ENCODE measurements at regions not wholly inside any gene's neighbourhood (a gene's known extent, or its start where the extent isn't known, plus 50 kb on each side); places are given as distances from the start of the nearest gene placed in this dataset.

DNA sequence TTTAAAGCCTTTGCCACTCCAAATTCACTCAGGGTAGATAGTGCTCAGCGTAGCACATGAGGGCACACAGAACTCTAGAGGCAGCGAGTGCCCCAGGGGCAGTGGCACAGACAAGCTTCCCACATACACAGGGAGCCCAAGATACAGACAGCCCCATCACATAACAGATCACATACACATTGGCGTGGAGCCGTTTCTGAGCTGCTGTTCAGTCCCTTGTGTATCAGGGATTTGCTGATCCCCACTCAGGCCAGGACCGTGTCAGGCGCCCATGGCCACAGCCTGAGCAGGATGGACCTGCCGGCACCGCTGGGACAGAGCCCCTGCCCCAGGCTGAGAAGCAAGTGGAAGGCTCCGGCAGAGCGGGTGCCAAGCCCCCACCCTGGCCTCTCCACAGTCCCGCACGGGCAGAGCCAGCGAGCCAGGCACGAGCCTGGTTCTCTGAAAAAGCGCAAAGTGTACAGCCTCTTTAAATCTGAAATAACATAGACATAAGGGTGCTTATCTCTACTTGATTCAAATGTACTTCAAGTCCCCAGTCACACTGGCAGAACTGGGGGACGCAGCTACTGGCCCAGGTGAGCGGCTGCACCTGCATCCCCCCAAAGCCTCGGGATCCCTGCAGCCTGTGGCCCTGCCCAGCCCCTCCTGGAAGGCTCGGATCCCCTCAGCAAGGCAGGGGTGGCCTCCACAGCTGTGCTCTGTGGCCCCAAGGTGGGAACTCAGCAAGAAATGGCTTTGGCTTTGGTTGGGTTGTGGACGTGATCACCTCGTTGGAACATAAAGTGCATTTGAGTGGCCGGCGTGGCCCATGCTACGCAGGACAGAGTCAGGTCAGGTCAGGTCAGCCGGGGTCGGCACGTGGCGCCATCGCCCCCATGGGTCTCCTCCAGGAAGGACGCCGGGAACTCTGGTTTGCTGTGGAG is 231.3 kb downstream of the ERMARD start:
- Histone ChIP-seq H3K27ac (no peak overlapping the region), H3K4me1 (no peaks in the 10 kb centered on the region), H3K36me3 (no peaks in the 10 kb centered on the region), H3K4me3 (no peak overlapping the region), H3K9me3 (no peaks in the 10 kb centered on the region), H3K27me3 (peaks cover 0 to 3% (median 0%) of the 10 kb centered on the region in 9 donors)
- 87 to 90% (median 88%) methylated on average over 22 to 31 of the region's 31 CpGs for WGBS, 4 donors
- intact Hi-C loops (cut with DNase I), result no loop called here
- ATAC-seq, result no peak
- TF ChIP-seq, protein P1, sequence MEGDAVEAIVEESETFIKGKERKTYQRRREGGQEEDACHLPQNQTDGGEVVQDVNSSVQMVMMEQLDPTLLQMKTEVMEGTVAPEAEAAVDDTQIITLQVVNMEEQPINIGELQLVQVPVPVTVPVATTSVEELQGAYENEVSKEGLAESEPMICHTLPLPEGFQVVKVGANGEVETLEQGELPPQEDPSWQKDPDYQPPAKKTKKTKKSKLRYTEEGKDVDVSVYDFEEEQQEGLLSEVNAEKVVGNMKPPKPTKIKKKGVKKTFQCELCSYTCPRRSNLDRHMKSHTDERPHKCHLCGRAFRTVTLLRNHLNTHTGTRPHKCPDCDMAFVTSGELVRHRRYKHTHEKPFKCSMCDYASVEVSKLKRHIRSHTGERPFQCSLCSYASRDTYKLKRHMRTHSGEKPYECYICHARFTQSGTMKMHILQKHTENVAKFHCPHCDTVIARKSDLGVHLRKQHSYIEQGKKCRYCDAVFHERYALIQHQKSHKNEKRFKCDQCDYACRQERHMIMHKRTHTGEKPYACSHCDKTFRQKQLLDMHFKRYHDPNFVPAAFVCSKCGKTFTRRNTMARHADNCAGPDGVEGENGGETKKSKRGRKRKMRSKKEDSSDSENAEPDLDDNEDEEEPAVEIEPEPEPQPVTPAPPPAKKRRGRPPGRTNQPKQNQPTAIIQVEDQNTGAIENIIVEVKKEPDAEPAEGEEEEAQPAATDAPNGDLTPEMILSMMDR (IDR thresholded peaks at IDR 0.05), result no peak
- TF ChIP-seq POLR2A (IDR thresholded peaks at IDR 0.05), result no peak
- peak in 2 of 5 donors; percentile 14 to 29 for DNase-seq

DNA sequence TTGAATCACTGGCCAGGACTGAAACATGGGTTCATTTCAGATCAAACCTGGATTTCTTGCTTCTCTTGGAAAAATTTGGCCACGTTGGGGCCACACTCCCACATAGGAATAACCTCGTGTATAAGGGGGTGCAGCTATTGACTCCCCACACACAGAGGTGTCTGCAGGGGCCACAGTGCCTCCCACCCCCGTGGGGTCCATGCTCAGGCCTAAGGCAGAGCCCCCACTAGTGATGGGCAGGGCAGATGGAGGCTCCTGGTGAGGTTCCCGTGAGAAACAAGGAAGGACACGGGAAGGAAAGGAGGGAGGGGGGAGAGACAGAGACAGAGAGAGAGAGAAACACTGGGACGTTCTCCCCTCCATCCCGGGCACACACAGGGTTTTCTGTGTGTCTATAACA is 230.5 kb downstream of the ERMARD start:
- DNase-seq (peak in 1 of 5 donors; percentile 9), ATAC-seq (no peak)
- Histone ChIP-seq H3K4me3 (no peak overlapping the region), H3K27me3 (peaks cover 0 to 3% (median 0%) of the 10 kb centered on the region in 9 donors), H3K36me3 (no peaks in the 10 kb centered on the region), H3K27ac (no peak overlapping the region), H3K9me3 (no peaks in the 10 kb centered on the region), H3K4me1 (no peaks in the 10 kb centered on the region)
- intact Hi-C loops (cut with DNase I), result no loop called here
- no peak for TF ChIP-seq POLR2A (IDR thresholded peaks at IDR 0.05)
- TF ChIP-seq, protein P1 (IDR thresholded peaks at IDR 0.05), result no peak
- 61 to 75% (median 66%) methylated on average over 7 of the region's 7 CpGs for WGBS, 4 donors

DNA sequence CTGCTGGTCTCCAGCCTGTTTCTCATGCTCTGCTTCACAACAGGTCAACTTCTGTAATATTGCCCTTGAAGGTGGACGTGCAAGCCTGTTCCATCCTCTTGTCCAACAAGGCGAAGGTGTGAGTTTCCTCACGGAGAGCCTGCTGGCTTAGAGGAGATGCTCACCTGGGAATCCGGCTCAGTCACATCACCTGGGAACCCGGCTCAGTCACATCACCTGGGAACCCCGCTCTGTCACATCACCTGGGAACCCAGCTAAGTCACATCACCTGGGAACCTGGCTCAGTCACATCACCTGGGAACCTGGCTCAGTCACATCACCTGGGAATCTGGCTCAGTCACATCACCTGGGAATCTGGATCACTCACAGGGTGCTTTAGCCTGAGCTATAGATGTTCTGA is 230.1 kb downstream of the ERMARD start:
- TF ChIP-seq, protein P1 (IDR thresholded peaks at IDR 0.05), result no peak
- TF ChIP-seq POLR2A (IDR thresholded peaks at IDR 0.05), result no peak
- H3K27me3 ChIP-seq, result peaks cover 0 to 3% (median 0%) of the 10 kb centered on the region in 9 donors
- H3K9me3 ChIP-seq, result no peaks in the 10 kb centered on the region
- no peak for ATAC-seq
- intact Hi-C loops (cut with DNase I), result no loop called here
- peaks cover 0 to under 1% (median 0%) of the 10 kb centered on the region in 12 donors for H3K4me1 ChIP-seq
- no peak overlapping the region for H3K4me3 ChIP-seq
- 89 to 96% (median 92%) methylated on average over 5 to 6 of the region's 6 CpGs for WGBS, 4 donors
- H3K36me3 ChIP-seq, result no peaks in the 10 kb centered on the region
- no peak overlapping the region for H3K27ac ChIP-seq
- peak in 1 of 5 donors; percentile 16 for DNase-seq

DNA sequence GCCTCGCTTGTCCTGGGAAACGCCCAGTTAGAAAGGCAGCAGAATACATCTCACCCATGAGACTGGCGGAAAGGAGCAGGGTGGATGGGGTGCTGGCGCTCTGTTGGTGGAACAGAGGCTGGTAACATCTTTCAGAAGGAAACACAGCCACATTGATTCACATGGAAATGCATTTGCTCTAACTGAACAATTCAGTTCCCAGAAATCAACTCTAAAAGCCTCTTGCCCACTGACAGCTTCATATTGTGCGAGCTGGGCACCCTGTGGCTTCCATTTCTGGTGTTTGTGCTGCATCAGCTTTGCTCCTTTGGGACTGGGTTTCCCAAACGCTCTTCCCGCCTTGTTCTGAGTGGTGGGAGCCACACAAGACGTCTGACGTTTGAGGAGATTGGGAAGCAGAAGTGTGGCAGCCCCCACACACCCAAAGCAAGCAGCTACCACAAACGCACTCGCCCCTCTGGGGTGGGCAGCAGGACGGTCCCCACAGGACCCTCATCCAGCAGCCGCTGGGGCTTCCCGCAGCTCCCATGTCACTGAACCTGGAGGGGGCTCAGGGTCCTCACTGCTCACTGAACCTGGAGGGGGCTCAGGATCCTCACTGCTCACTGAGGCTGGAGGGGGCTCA is 229.5 kb downstream of the ERMARD start:
- DNase-seq (peak in 1 of 5 donors; percentile 53), ATAC-seq (no peak)
- TF ChIP-seq, protein P1 (IDR thresholded peaks at IDR 0.05), result no peak
- no peak for TF ChIP-seq POLR2A (IDR thresholded peaks at IDR 0.05)
- H3K9me3 ChIP-seq, result no peaks in the 10 kb centered on the region
- peaks cover 0 to 4% (median 0%) of the 10 kb centered on the region in 9 donors for H3K27me3 ChIP-seq
- H3K36me3 ChIP-seq, result no peaks in the 10 kb centered on the region
- no peak overlapping the region for H3K27ac ChIP-seq
- H3K4me1 ChIP-seq, result peaks cover 0 to 5% (median 0%) of the 10 kb centered on the region in 12 donors
- intact Hi-C loops (cut with DNase I), result no loop called here
- WGBS, 4 donors, result 79 to 85% (median 83%) methylated on average over 14 of the region's 14 CpGs
- H3K4me3 ChIP-seq, result no peak overlapping the region
